ENCODE measurements at regions not wholly inside any gene's neighbourhood (a gene's known extent, or its start where the extent isn't known, plus 50 kb on each side); places are given as distances from the start of the nearest gene placed in this dataset.
"Not testable (repeated sequence)": the region's sequence is repeated elsewhere in the genome, so short reads cannot be mapped to it uniquely, and the experiment has no call there.

DNA sequence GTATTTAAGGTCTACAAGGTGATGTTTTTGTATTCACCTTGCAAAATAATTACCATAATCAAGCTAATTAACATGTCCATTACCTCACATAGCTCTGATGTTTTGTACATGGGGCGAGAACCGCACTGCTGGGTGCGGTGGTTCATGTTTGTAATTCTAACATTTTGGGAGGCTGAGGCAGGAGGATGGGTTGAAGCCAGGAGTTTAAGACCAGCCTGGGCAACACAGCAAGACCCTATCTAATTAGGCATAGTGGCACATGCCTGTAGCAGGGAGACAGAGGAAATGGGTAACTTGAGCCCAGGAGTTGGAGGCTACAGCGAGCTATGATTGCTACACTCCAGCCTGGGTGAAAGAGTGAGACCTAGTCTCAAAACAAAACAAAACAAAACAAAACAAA, 248.2 kb upstream of the NSMCE3 start:
- DNase-seq (ENCODE audit: low read depth in 4 of 4, low spot score in 3 of 4): no peak

GRCh38 chr15:29516929-29517328, 247.3 kb upstream of the NSMCE3 start:
- no peak for DNase-seq (ENCODE audit: low read depth in 4 of 4, low spot score in 3 of 4)

DNA sequence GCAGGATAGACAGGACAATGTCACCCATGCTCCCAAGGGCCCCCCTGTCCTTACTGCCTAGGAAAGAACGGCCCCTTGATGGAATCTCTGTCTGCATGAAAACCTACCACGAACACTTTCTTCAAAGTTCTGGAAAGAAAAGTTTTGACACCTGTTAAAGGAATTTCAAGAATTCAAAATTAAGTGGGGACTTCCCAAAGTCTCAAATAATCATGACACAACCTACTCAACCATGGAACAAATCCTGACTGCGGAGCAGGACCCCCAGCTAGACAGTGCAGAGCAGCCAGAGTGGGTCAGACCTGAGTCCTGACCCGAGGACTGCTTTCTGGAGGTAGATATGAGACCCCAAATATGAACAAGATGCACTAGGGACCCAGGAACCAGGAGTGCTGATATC, 245.3 kb upstream of the NSMCE3 start:
- no peak for DNase-seq (ENCODE audit: low read depth in 4 of 4, low spot score in 3 of 4)

GRCh38 chr15:29511663-29512062, 242.0 kb upstream of the NSMCE3 start:
- DNase-seq (ENCODE audit: low read depth in 4 of 4, low spot score in 3 of 4): no peak

GRCh38 chr15:29505535-29505934, 235.9 kb upstream of the NSMCE3 start:
- not testable (repeated sequence) for DNase-seq (ENCODE audit: low read depth in 4 of 4, low spot score in 3 of 4)

GRCh38 chr15:29490747-29491471, 221.3 kb upstream of the NSMCE3 start:
- DNase-seq (ENCODE audit: low read depth in 4 of 4, low spot score in 3 of 4): no peak

DNA sequence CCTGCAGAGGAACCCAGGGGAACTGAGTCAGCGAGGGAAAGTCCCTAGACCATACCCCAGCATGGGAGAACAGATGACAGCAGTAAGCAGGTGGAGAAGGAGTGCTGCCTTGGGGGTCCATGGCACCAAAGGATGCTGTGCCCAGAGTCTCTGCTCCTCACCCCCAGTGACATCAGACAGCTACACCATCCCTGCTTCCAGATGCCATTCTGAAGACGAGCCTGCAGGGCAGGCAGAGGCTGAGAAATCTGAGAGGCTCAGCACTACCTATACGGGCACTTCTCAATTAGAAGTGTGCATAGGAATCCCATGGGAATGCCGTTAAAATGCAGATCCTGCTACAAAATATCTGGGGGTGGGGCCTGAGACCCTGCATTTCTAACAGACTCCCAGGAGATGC, 211.3 kb upstream of the NSMCE3 start:
- no peak for DNase-seq (ENCODE audit: low read depth in 4 of 4, low spot score in 3 of 4)

DNA sequence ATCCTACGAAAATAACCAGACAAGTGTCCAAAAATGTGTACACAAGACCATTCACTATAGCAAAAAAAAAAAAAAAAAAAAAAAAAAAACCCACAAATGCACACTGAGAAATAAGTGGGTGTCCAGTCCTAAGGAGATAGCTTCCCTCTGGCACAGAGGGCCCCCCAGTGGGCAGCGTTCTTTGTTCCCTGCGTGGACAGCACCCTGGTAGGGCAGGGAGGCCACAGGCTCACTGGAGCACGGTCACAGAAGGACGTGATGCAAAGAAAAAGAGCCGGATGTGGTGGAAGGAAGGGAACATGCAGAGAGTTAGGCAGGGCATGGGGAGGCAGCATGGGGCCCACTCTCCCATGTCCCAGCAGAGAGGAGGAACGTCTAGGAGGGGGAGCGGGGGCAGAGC, 210.7 kb upstream of the NSMCE3 start:
- DNase-seq (ENCODE audit: low read depth in 4 of 4, low spot score in 3 of 4): no peak

DNA sequence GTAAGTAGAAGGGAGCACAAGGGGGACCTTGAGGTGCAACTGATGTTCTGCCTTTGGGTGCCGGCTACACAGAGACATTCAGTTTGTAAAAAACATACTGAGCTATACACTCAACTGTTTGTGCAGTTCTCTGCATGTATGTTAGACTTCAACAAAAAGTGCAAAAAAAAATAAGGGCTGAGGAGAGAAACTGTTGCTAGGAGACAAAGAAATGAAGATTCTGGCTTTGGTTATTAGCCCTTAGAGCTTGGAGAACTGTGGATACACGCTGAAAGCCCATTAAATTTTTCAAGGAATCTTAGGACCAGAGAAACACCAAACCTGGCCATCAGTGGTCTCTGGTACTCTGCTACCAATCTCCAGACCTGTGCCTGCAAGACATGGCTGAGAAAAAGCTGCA, 207.6 kb upstream of the NSMCE3 start:
- no peak for DNase-seq (ENCODE audit: low read depth in 4 of 4, low spot score in 3 of 4)

- no peak for DNase-seq (ENCODE audit: low read depth in 4 of 4, low spot score in 3 of 4)
These were observed 207.0 kb upstream of the NSMCE3 start for GRCh38 chr15:29476503-29477080.

DNA sequence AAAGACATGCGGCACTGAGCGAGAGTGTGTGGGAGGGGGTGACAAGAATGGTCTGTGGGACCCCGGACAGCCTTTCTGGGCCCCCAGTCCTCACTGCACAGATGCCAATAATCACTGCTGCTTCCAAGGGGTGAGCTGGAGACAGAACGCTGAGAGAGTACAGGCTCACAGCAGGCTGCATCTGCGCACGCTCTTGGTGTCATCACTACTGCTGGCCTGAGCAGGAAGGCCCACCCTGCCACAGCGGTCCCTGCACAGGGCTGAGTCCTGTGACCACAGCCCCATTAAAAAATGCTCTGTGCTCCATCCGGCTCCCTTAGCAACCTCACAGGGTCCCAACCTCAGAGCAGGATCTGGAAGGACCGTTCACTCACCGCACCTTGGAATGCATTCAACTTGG, 205.5 kb upstream of the NSMCE3 start:
- DNase-seq (ENCODE audit: low read depth in 4 of 4, low spot score in 3 of 4): no peak

- DNase-seq (ENCODE audit: low read depth in 4 of 4, low spot score in 3 of 4): no peak
These were observed 204.0 kb upstream of the NSMCE3 start for GRCh38 chr15:29473621-29474105.

DNA sequence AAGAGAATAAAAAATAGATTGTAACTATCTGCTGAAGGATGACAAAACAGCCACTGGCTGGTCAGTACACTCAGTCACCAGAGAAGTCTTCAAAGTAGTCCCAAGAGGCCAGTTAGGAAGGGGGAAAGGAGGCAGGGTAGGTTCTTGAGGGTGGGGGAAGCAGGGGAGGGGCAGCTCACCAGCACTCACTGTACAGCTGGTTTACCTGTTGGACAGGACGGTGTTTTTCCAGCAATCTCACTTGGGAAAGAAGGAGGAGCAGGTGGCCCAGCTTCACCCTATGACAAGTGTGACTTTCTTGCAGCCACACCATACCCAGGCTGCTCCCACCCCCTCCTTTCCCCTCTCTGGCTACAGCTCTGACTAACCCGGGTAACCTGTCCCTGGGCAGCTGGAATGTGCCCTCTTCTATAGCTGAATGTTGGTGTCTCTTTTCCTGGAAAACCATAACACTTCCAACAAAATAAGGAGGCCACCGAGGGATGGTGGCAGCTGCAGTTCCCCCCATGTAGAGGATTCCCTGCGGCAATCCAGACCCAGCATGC, 203.4 kb upstream of the NSMCE3 start:
- DNase-seq (ENCODE audit: low read depth in 4 of 4, low spot score in 3 of 4): no peak

DNA sequence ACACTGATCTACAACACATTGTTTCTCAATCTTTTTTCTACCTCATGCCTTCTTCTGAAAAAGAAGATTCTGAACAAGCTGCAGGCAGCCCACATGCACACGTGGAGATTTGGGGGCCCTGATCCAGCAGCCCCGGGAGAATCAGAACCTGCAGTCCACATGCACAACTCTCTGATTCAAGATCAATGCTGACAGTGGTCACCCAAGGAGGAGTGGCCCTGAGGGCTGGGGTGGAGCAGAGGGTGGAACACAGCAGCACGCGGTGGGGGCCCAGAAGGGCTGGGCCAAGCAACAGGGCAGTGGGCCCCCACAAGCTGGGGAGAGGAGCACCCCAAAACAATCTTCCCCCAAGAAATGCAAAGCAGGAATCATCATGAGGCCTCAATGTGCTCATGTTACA, 202.1 kb upstream of the NSMCE3 start:
- no peak for DNase-seq (ENCODE audit: low read depth in 4 of 4, low spot score in 3 of 4)

DNA sequence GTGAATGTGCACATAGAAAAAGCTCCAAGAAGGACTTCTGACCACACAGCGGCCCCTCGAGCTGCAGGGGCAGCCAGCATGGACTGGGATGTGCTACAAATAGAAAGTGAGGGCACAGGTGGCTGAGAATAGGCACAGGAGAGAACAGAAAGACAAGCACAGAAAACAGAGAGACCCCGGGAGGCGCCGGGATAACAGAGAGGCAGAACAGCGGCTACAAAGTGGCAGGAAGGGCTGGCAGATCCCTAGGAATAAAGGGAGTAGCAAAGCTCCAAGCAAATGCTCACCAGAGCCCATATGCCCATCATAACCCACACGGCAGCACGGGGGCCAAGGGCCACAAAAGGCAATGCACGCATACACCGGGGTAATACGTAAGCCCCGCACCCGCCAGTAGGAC, 201.7 kb upstream of the NSMCE3 start:
- DNase-seq (ENCODE audit: low read depth in 4 of 4, low spot score in 3 of 4): no peak

DNA sequence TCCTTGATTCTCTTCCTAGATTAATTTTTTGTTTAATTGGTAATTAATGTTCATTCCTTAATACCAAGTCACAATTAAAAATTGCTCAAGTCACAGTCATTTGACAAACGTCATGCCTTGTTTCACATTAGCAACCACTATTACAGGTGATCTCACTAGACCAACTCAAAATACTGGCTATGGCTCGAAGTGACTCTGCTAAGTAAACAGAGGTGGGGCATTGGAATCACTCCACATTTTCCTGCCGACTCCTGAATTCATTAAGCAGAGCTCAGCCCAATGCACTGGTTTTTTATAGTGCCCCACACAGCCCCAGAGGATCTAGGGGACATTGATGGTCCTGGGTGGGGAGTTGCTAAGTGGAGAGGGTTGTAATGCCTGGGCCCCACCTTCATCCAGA, 201.2 kb upstream of the NSMCE3 start:
- DNase-seq (ENCODE audit: low read depth in 4 of 4, low spot score in 3 of 4): no peak

DNA sequence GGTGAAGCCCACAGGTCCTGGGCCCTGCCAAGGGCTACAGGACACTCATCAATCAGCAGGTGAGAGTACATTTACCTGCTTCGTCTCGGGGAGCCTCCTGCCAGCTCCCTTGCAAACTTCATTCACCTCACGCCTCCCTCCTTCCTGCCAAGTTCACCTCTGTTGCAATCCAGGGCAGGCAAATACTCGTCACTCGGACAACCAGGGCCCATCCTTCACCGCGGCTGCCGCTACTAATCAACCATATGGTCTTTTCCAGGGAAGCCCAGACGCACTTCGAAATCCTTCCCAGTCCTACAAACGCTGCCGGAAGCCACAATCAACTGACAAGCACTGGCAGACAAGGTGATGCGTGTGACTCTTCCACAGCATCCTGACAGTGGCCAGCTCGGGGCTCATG, 200.7 kb upstream of the NSMCE3 start:
- DNase-seq (ENCODE audit: low read depth in 4 of 4, low spot score in 3 of 4): no peak

GRCh38 chr15:29468899-29469298, 199.3 kb upstream of the NSMCE3 start:
- DNase-seq (ENCODE audit: low read depth in 4 of 4, low spot score in 3 of 4): no peak

- DNase-seq (ENCODE audit: low read depth in 4 of 4, low spot score in 3 of 4): no peak
These were observed 197.5 kb upstream of the NSMCE3 start for GRCh38 chr15:29467091-29467490.

- DNase-seq (ENCODE audit: low read depth in 4 of 4, low spot score in 3 of 4): no peak
These were observed 196.7 kb upstream of the NSMCE3 start for GRCh38 chr15:29466292-29466691.

GRCh38 chr15:29465816-29466215, 196.2 kb upstream of the NSMCE3 start:
- DNase-seq (ENCODE audit: low read depth in 4 of 4, low spot score in 3 of 4): no peak

DNA sequence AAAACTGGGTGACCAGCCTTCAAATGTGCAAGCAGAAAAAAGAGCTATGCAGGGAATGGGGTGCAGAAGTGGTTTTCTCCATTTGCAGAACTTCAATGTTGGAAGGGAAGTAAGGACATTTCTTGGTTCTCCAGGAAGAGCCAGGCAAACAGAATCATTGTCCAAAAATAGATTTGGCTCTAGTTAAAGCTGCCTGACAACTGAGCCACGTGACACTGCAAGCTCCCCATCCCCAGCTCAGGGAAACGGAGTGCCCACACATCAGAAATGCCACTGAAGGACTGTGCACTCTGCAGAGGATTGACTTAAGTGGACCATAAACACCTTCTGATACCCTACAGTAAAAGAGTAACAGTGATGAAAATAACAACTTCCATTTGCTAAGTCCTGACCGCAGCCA, 195.6 kb upstream of the NSMCE3 start:
- no peak for DNase-seq (ENCODE audit: low read depth in 4 of 4, low spot score in 3 of 4)
